RWPE1 (cell line): ENCODE measurements at regions not wholly inside any gene's neighbourhood (a gene's known extent, or its start where the extent isn't known, plus 50 kb on each side); places are given as distances from the start of the nearest gene placed in this dataset.

Experiments
- CTCF ChIA-PET: fragments of 350-600 bp; sonication (Branson Sonifier 250); formaldehyde crosslinking; extraction: SDS; loops from one replicate; lab custom pipeline; 2021; lab: Yijun Ruan, JAX
- POLR2A ChIA-PET: fragments of 400-600 bp; formaldehyde crosslinking; extraction: SDS; loops from one replicate; lab custom pipeline; 2020; ENCODE audit warnings: antibody characterized with exemption; ENCODE audit not compliant: low non-redundant PET; lab: Yijun Ruan, JAX
- DNase-seq: peaks from one replicate; pipeline ENCODE4 v3.0.0; 2012; ENCODE audit warnings: low spot score
- H3K27ac ChIP-seq: fragments of 450-650 bp; 2 replicates; pipeline ENCODE4 v1.5.1; 2017
- CTCF ChIP-seq: fragments of 450-650 bp; conservative IDR thresholded peaks from 2 replicates; pipeline ENCODE4 v1.5.1; 2017; ENCODE audit warnings: low read depth, mild to moderate bottlenecking

GRCh38 chr12:131458048-131458374 lies 252.9 kb upstream of the SFSWAP start:
- ChIA-PET CTCF (no interaction called here), POLR2A (no interaction called here)
- H3K27ac ChIP-seq = no peak overlapping the region
- no peak for TF ChIP-seq CTCF
- no peak for DNase-seq

GRCh38 chr12:131458931-131459772 lies 251.7 kb upstream of the SFSWAP start:
- DNase-seq = no peak
- CTCF ChIA-PET = no interaction called here
- TF ChIP-seq CTCF = no peak
- H3K27ac ChIP-seq = no peak overlapping the region
- POLR2A ChIA-PET = no interaction called here

- no peak for TF ChIP-seq CTCF
- DNase-seq = no peak
- ChIA-PET CTCF (no interaction called here), POLR2A (no interaction called here)
- H3K27ac ChIP-seq = no peak overlapping the region
Observed at GRCh38 chr12:131459773-131460365, 251.0 kb upstream of the SFSWAP start.

GRCh38 chr12:131460520-131460919 lies 250.4 kb upstream of the SFSWAP start:
- no peak for TF ChIP-seq CTCF
- H3K27ac ChIP-seq = no peak overlapping the region
- ChIA-PET CTCF (no interaction called here), POLR2A (no interaction called here)
- no peak for DNase-seq

GRCh38 chr12:131461096-131461495 lies 249.8 kb upstream of the SFSWAP start:
- POLR2A ChIA-PET = no interaction called here
- no peak for DNase-seq
- no peak for TF ChIP-seq CTCF
- no peak overlapping the region for H3K27ac ChIP-seq
- CTCF ChIA-PET = no interaction called here

- TF ChIP-seq CTCF = no peak
- ChIA-PET CTCF (interaction anchor here (0.6 to 1.0 kb wide), 3 partner anchors 8 to 816 kb away, joined by 3 to 4 read pairs (median 4); no protein-coding TSS in a partner anchor), POLR2A (no interaction called here)
- H3K27ac ChIP-seq = no peak overlapping the region
- DNase-seq = no peak
Observed at GRCh38 chr12:131463174-131463573, 247.7 kb upstream of the SFSWAP start.
